Right atrium auricular region (tissue), 2 donors: ENCODE measurements at regions not wholly inside any gene's neighbourhood (a gene's known extent, or its start where the extent isn't known, plus 50 kb on each side); places are given as distances from the start of the nearest gene placed in this dataset.
"Not testable (repeated sequence)": the region's sequence is repeated elsewhere in the genome, so short reads cannot be mapped to it uniquely, and the experiment has no call there.

Experiments used
- DNase-seq: peaks from one replicate; pipeline ENCODE4 v3.0.0-alpha.2; 2019; ENCODE audit warnings: low spot score
- H3K27ac ChIP-seq, 2 donors: fragments of 200-600 bp; sonication (generic); 1 replicate in 1 of 2; 2 replicates in 1 of 2; pipeline ENCODE4 v1.5.1; 2016 to 2019
- H3K27me3 ChIP-seq, 2 donors: fragments of 200-600 bp; sonication (generic); one replicate each; pipeline versions ENCODE4 v1.5.1 to v1.6.0; 2017 to 2019
- H3K36me3 ChIP-seq: fragments of 200-600 bp; sonication (generic); one replicate; pipeline ENCODE4 v1.5.1; 2016
- H3K4me1 ChIP-seq, 2 donors: fragments of 200-600 bp; sonication (generic); one replicate each; pipeline versions ENCODE4 v1.5.1 to v1.6.0; 2017 to 2019
- H3K4me3 ChIP-seq, 2 donors: fragments of 200-600 bp; sonication (generic); 1 replicate in 1 of 2; 2 replicates in 1 of 2; pipeline ENCODE4 v1.5.1; 2017 to 2019; ENCODE audit warnings: mild to moderate bottlenecking in 1 of 2, moderate library complexity in 1 of 2
- H3K9me3 ChIP-seq, 2 donors: fragments of 200-600 bp; sonication (generic); one replicate each; pipeline ENCODE4 v1.5.1; 2019
- TF ChIP-seq, protein P1 (sequence below), 2 donors: fragments of 200-600 bp; sonication (generic); IDR thresholded peaks; one replicate each; pipeline ENCODE4 v1.5.1; 2019; ENCODE audit warnings: antibody characterized with exemption in 2 of 2

DNA sequence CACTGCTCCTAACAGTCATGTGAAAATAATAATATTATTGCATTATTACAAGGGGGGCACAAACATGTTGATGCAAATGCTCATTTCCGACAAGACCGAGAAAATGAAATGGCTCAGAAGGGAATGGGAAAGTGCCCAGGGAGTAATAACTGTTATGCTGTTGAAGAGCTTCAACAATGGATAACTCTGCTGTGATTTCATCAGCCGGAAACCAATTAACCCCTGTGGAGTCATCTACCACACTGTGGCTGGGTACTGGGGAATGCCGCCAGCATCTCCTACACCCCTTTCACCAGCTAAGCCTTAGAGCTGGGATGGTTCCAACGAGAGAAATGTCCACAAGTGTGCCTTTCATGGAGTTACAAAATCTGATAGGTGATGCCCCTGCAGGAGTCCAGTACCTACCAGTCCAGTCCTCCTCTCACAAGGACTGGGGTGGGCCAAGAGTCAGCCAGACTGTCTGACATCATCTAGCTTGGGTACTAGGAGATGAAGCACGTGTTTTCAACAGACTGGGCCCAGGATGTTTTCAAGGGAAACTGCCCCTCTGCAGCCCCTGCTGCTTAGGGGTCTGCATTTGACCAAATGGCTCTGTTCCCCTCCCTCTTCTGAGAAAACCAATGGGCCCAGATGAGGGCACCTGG, 509.3 kb upstream of the CCDC196 start:
- H3K36me3 ChIP-seq: no peaks in the 10 kb centered on the region
- H3K4me3 ChIP-seq: no peak overlapping the region
- H3K27me3 ChIP-seq: no peaks in the 10 kb centered on the region
- H3K4me1 ChIP-seq: peaks cover 0 to 4% of the 10 kb centered on the region in 2 donors
- no peak for DNase-seq
- no peak overlapping the region for H3K27ac ChIP-seq
- TF ChIP-seq, protein P1, sequence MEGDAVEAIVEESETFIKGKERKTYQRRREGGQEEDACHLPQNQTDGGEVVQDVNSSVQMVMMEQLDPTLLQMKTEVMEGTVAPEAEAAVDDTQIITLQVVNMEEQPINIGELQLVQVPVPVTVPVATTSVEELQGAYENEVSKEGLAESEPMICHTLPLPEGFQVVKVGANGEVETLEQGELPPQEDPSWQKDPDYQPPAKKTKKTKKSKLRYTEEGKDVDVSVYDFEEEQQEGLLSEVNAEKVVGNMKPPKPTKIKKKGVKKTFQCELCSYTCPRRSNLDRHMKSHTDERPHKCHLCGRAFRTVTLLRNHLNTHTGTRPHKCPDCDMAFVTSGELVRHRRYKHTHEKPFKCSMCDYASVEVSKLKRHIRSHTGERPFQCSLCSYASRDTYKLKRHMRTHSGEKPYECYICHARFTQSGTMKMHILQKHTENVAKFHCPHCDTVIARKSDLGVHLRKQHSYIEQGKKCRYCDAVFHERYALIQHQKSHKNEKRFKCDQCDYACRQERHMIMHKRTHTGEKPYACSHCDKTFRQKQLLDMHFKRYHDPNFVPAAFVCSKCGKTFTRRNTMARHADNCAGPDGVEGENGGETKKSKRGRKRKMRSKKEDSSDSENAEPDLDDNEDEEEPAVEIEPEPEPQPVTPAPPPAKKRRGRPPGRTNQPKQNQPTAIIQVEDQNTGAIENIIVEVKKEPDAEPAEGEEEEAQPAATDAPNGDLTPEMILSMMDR (IDR thresholded peaks at IDR 0.05): no peak
- H3K9me3 ChIP-seq: peaks cover 0 to 13% of the 10 kb centered on the region in 2 donors

DNA sequence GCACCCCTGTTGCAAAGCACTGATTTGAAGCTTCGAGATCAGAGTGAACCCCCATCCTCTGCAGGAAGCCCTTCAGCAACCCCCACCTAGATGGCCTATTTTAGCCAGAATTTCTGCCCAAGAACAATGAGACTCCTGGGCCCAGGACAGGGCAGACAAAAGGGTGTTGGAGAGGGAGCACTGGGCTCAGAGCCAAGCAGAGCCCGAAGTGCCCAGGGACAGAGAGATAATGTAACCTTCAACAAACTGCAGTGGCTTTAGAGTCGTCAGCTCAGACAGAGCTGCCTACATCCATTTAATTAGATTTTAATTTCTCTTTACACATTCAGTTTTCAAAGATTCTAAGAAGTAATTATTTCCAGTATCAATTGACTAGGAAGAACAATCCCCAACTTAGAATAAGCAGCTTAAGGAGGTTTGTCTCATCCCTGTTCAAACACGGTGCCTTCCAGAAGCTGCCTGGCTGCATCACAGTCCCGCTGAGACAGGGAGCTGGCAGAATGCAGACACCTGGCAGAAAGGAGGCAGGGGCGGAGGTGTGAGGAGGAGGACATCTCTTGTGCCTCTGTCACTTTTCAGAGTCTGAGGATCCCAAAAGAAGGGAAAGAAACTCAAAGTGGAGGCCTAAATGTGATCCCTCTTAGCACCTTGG, 504.9 kb upstream of the CCDC196 start:
- H3K4me3 ChIP-seq: no peak overlapping the region
- peak overlapping the region in 1 of 2 donors; percentile 48 for H3K27ac ChIP-seq
- H3K9me3 ChIP-seq: peaks cover 0 to 13% of the 10 kb centered on the region in 2 donors
- H3K27me3 ChIP-seq: no peaks in the 10 kb centered on the region
- TF ChIP-seq, protein P1 (IDR thresholded peaks at IDR 0.05): no peak
- peaks cover 0 to 4% of the 10 kb centered on the region in 2 donors for H3K4me1 ChIP-seq
- DNase-seq: no peak
- H3K36me3 ChIP-seq: no peaks in the 10 kb centered on the region

DNA sequence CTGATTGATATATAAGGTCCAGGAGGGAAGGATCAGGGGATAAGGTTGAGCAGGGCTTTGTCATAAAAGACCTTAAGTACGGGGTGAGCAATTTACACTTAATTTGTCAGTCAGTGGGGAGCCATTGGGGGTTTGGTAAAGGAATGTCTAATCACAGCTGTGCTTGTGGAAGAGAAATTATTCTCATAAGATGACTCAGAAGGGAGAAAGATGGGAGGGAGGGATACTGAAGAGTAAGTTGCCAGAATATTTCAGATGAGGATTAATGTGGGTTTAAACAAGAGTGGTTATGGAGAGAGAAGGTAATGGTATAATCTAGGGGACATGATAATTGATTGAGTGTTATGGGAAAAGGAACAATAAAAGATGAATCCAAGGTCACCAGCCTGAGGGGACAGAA, 500.1 kb upstream of the CCDC196 start:
- H3K9me3 ChIP-seq: no peaks in the 10 kb centered on the region
- DNase-seq: no peak
- H3K4me3 ChIP-seq: no peak overlapping the region
- no peak overlapping the region for H3K27ac ChIP-seq
- TF ChIP-seq, protein P1 (IDR thresholded peaks at IDR 0.05): no peak
- H3K27me3 ChIP-seq: no peaks in the 10 kb centered on the region
- H3K36me3 ChIP-seq: no peaks in the 10 kb centered on the region
- peaks cover 0 to under 1% of the 10 kb centered on the region in 2 donors for H3K4me1 ChIP-seq

DNA sequence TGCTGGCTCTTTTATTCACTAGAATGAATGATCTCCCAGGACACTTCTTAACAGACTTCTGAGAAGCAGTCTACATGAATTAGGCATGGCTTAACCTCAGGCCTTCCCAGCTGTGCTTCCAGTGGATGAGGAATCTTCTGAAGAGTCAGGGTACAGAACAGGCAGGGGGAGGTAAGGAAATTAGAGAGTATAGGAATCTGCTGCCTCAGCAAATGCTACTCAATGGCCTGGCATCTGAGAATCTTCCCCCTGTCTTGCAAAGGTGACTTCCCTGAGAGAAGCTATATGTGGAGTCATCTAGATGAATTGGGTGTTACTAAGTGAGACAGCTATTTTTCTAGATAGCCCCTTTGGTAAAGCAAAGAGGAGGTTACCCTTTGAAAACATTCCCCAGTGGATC, 496.2 kb upstream of the CCDC196 start:
- Histone ChIP-seq H3K27ac (no peak overlapping the region), H3K4me3 (no peak overlapping the region), H3K27me3 (no peaks in the 10 kb centered on the region), H3K4me1 (no peaks in the 10 kb centered on the region), H3K36me3 (no peaks in the 10 kb centered on the region), H3K9me3 (no peaks in the 10 kb centered on the region)
- DNase-seq: no peak
- TF ChIP-seq, protein P1 (IDR thresholded peaks at IDR 0.05): no peak

DNA sequence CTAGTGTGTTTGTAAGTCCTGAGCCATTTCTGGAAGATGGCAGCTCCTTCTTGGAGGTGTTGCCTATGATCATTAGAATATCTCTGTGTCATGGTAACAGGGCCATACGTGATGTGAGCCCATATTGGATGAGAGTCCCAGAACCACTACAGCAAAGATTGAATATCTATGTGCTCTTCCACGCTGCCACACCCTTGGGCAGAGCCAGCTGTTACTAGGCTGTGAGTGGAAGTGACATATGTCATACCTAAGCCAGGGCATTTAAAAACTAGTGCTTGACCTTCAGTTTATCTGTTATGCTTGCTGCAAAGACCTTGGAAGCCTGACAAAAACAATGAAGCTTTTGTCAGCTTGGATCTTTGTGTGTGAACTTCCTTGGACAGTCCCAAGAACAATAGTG, 495.1 kb upstream of the CCDC196 start:
- Histone ChIP-seq H3K36me3 (no peaks in the 10 kb centered on the region), H3K27ac (no peak overlapping the region), H3K4me3 (no peak overlapping the region), H3K27me3 (no peaks in the 10 kb centered on the region), H3K9me3 (no peaks in the 10 kb centered on the region), H3K4me1 (no peaks in the 10 kb centered on the region)
- TF ChIP-seq, protein P1 (IDR thresholded peaks at IDR 0.05): no peak
- DNase-seq: no peak

DNA sequence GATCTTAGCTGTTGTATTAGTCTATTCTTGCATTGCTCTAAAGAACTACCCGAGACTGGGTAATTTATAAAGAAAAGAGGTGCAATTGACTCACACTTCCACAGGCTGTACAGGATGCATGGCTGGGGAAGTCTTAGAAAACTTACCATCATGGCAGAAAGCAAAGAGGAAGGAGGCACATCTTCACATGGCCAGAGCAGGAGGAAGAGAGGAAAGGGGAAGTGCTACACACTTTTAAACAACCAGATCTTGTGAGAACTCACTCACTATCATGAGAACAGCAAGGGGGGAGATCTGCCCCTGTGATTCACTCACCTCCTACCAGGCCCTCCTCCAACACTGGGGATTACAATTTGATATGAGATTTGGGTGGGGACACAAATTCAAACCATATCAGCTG, 494.2 kb upstream of the CCDC196 start:
- DNase-seq, H3K36me3 ChIP-seq, H3K27me3 ChIP-seq, H3K4me3 ChIP-seq, H3K4me1 ChIP-seq, H3K9me3 ChIP-seq, H3K27ac ChIP-seq: not testable (repeated sequence)
